ENCODE measurements at regions not wholly inside any gene's neighbourhood (a gene's known extent, or its start where the extent isn't known, plus 50 kb on each side); places are given as distances from the start of the nearest gene placed in this dataset.
"Not testable (repeated sequence)": the region's sequence is repeated elsewhere in the genome, so short reads cannot be mapped to it uniquely, and the experiment has no call there.

GRCh38 chr15:20267051-20267730, 274.4 kb downstream of the GOLGA6L6 start:
- TF ChIP-seq CTCF (IDR thresholded peaks at IDR 0.05; ENCODE audit: insufficient read depth, low read depth, low read length); EZH2 (IDR thresholded peaks at IDR 0.05; ENCODE audit: insufficient read depth, low read length): not testable (repeated sequence)
